ENCODE measurements at regions not wholly inside any gene's neighbourhood (a gene's known extent, or its start where the extent isn't known, plus 50 kb on each side); places are given as distances from the start of the nearest gene placed in this dataset.

- no peak for TF ChIP-seq EP300 (IDR thresholded peaks at IDR 0.05; ENCODE audit: borderline replicate concordance)
- no peak for TF ChIP-seq TAF1 (IDR thresholded peaks at IDR 0.05; ENCODE audit: low read depth)
- no peak for TF ChIP-seq RAD21 (IDR thresholded peaks at IDR 0.05; ENCODE audit: low read depth)
- TF ChIP-seq TEAD4 (IDR thresholded peaks at IDR 0.05): no peak
- no peak for TF ChIP-seq FOXM1 (IDR thresholded peaks at IDR 0.05; ENCODE audit: borderline replicate concordance, low read depth)
- no peak for TF ChIP-seq MAX (IDR thresholded peaks at IDR 0.05)
- no peak for TF ChIP-seq CREB1 (IDR thresholded peaks at IDR 0.05; ENCODE audit: low read depth)
- no peak for TF ChIP-seq YY1 (IDR thresholded peaks at IDR 0.05; ENCODE audit: low read depth)
- TF ChIP-seq ZBTB7A (IDR thresholded peaks at IDR 0.05; ENCODE audit: low read depth): no peak
- TF ChIP-seq, protein P1, sequence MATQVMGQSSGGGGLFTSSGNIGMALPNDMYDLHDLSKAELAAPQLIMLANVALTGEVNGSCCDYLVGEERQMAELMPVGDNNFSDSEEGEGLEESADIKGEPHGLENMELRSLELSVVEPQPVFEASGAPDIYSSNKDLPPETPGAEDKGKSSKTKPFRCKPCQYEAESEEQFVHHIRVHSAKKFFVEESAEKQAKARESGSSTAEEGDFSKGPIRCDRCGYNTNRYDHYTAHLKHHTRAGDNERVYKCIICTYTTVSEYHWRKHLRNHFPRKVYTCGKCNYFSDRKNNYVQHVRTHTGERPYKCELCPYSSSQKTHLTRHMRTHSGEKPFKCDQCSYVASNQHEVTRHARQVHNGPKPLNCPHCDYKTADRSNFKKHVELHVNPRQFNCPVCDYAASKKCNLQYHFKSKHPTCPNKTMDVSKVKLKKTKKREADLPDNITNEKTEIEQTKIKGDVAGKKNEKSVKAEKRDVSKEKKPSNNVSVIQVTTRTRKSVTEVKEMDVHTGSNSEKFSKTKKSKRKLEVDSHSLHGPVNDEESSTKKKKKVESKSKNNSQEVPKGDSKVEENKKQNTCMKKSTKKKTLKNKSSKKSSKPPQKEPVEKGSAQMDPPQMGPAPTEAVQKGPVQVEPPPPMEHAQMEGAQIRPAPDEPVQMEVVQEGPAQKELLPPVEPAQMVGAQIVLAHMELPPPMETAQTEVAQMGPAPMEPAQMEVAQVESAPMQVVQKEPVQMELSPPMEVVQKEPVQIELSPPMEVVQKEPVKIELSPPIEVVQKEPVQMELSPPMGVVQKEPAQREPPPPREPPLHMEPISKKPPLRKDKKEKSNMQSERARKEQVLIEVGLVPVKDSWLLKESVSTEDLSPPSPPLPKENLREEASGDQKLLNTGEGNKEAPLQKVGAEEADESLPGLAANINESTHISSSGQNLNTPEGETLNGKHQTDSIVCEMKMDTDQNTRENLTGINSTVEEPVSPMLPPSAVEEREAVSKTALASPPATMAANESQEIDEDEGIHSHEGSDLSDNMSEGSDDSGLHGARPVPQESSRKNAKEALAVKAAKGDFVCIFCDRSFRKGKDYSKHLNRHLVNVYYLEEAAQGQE (IDR thresholded peaks at IDR 0.05; ENCODE audit: low read depth): no peak
- TF ChIP-seq, protein P2, sequence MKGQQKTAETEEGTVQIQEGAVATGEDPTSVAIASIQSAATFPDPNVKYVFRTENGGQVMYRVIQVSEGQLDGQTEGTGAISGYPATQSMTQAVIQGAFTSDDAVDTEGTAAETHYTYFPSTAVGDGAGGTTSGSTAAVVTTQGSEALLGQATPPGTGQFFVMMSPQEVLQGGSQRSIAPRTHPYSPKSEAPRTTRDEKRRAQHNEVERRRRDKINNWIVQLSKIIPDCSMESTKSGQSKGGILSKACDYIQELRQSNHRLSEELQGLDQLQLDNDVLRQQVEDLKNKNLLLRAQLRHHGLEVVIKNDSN (IDR thresholded peaks at IDR 0.05): no peak
- no peak for TF ChIP-seq CEBPB (IDR thresholded peaks at IDR 0.05)
These were observed 104.7 kb downstream of the PRDM13 start for GRCh38 chr6:99711302-99711701.
